ENCODE measurements at regions not wholly inside any gene's neighbourhood (a gene's known extent, or its start where the extent isn't known, plus 50 kb on each side); places are given as distances from the start of the nearest gene placed in this dataset.

DNA sequence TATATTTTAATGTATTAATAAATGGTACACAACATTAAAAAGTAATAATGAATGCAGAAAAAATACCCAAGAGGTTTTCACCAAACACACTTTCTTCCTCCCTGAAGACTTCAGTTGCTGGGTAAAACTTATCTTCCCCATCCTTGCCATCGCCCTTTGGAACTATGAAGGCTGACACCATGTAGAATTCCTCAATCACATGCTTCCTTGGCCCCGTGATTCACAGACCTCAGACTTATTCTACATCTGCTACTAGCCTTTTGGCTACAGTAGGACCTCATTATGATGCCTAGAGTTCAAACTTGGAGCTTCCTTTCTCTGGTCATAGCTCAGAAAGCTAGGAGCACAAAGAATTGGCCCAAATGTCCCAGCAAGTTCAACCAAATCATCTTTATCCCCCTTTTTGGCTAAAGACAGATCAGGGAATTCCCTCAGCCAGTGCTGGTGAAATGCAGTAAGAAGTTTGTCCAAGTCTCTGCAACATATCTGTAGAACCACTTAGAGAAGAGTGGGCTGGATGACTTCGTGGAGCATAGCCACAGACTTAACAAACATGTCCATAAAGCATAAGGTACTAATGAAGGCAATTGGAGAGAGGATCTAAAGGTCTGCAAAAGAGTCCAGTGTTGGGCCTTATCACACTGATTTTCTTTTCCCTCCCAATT is 253.5 kb downstream of the SEC61B start:
- POLR2A ChIA-PET, result no interaction called here
- no peak overlapping the region for H3K4me2 ChIP-seq (ENCODE audit: low read length)
- H3K9me3 ChIP-seq (ENCODE audit: low read length), result no peaks in the 10 kb centered on the region
- no peak for TF ChIP-seq EZH2phosphoT487 (IDR thresholded peaks at IDR 0.05; ENCODE audit: borderline replicate concordance, low read depth, low read length)
- TF ChIP-seq, protein P1, sequence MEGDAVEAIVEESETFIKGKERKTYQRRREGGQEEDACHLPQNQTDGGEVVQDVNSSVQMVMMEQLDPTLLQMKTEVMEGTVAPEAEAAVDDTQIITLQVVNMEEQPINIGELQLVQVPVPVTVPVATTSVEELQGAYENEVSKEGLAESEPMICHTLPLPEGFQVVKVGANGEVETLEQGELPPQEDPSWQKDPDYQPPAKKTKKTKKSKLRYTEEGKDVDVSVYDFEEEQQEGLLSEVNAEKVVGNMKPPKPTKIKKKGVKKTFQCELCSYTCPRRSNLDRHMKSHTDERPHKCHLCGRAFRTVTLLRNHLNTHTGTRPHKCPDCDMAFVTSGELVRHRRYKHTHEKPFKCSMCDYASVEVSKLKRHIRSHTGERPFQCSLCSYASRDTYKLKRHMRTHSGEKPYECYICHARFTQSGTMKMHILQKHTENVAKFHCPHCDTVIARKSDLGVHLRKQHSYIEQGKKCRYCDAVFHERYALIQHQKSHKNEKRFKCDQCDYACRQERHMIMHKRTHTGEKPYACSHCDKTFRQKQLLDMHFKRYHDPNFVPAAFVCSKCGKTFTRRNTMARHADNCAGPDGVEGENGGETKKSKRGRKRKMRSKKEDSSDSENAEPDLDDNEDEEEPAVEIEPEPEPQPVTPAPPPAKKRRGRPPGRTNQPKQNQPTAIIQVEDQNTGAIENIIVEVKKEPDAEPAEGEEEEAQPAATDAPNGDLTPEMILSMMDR (conservative IDR thresholded peaks at IDR 0.05; ENCODE audit: low read length), result no peak
- CTCF ChIA-PET (ENCODE audit: unreplicated experiment), result no interaction called here
- no peaks in the 10 kb centered on the region for H3K36me3 ChIP-seq (ENCODE audit: insufficient read depth, low read length)
- BruUV-seq (replicated peaks), result no TSS peak
- H3K4me1 ChIP-seq (ENCODE audit: insufficient read depth, low read length, poor library complexity, severe bottlenecking), result no peaks in the 10 kb centered on the region
- no peak overlapping the region for H3K4me3 ChIP-seq (ENCODE audit: low read depth, low read length, poor library complexity, severe bottlenecking)
- H2AFZ ChIP-seq (ENCODE audit: low read length), result no peak overlapping the region
- no peaks in the 10 kb centered on the region for H4K20me1 ChIP-seq (ENCODE audit: insufficient read depth, low read length)
- H3K27ac ChIP-seq (ENCODE audit: low read depth, low read length, poor library complexity, severe bottlenecking), result no peak overlapping the region
- intact Hi-C loops (cut with micrococcal nuclease; ENCODE audit: unreplicated experiment), result no loop called here
- no peak for DNase-seq (ENCODE audit: low spot score)
- no peaks in the 10 kb centered on the region for H3K79me2 ChIP-seq (ENCODE audit: insufficient read depth, low read depth, low read length)
- H3K9me2 ChIP-seq (ENCODE audit: insufficient read depth, low read length), result no peaks in the 10 kb centered on the region

GRCh38 chr9:99478469-99479027 is 256.5 kb downstream of the SEC61B start:
- Histone ChIP-seq H3K79me2 (ENCODE audit: insufficient read depth, low read depth, low read length) (no peaks in the 10 kb centered on the region), H2AFZ (ENCODE audit: low read length) (no peak overlapping the region)
- intact Hi-C loops (cut with micrococcal nuclease; ENCODE audit: unreplicated experiment), result no loop called here

GRCh38 chr9:99479929-99480328 is 257.8 kb downstream of the SEC61B start:
- H3K4me2 ChIP-seq (ENCODE audit: low read length), result no peak overlapping the region
- CTCF ChIA-PET (ENCODE audit: unreplicated experiment), result no interaction called here
- H3K79me2 ChIP-seq (ENCODE audit: insufficient read depth, low read depth, low read length), result no peaks in the 10 kb centered on the region
- H3K27ac ChIP-seq (ENCODE audit: low read depth, low read length, poor library complexity, severe bottlenecking), result no peak overlapping the region
- intact Hi-C loops (cut with micrococcal nuclease; ENCODE audit: unreplicated experiment), result no loop called here
- no peak overlapping the region for H2AFZ ChIP-seq (ENCODE audit: low read length)
- H3K36me3 ChIP-seq (ENCODE audit: insufficient read depth, low read length), result no peaks in the 10 kb centered on the region
- no peaks in the 10 kb centered on the region for H3K9me3 ChIP-seq (ENCODE audit: low read length)
- TF ChIP-seq EZH2phosphoT487 (IDR thresholded peaks at IDR 0.05; ENCODE audit: borderline replicate concordance, low read depth, low read length), result no peak
- TF ChIP-seq, protein P1 (conservative IDR thresholded peaks at IDR 0.05; ENCODE audit: low read length), result no peak
- POLR2A ChIA-PET, result no interaction called here
- DNase-seq (ENCODE audit: low spot score), result no peak
- H3K4me1 ChIP-seq (ENCODE audit: insufficient read depth, low read length, poor library complexity, severe bottlenecking), result no peaks in the 10 kb centered on the region
- H3K9me2 ChIP-seq (ENCODE audit: insufficient read depth, low read length), result no peaks in the 10 kb centered on the region
- no peaks in the 10 kb centered on the region for H4K20me1 ChIP-seq (ENCODE audit: insufficient read depth, low read length)
- no TSS peak for BruUV-seq (replicated peaks)
- no peak overlapping the region for H3K4me3 ChIP-seq (ENCODE audit: low read depth, low read length, poor library complexity, severe bottlenecking)

More at GRCh38 chr9:99478469-99479027, 256.5 kb downstream of the SEC61B start:
- Histone ChIP-seq H4K20me1 (ENCODE audit: insufficient read depth, low read length) (no peaks in the 10 kb centered on the region), H3K36me3 (ENCODE audit: insufficient read depth, low read length) (no peaks in the 10 kb centered on the region), H3K9me3 (ENCODE audit: low read length) (no peaks in the 10 kb centered on the region), H3K9me2 (ENCODE audit: insufficient read depth, low read length) (no peaks in the 10 kb centered on the region), H3K4me3 (ENCODE audit: low read depth, low read length, poor library complexity, severe bottlenecking) (no peak overlapping the region), H3K4me1 (ENCODE audit: insufficient read depth, low read length, poor library complexity, severe bottlenecking) (no peaks in the 10 kb centered on the region), H3K4me2 (ENCODE audit: low read length) (no peak overlapping the region), H3K27ac (ENCODE audit: low read depth, low read length, poor library complexity, severe bottlenecking) (no peak overlapping the region)
- TF ChIP-seq, protein P1 (conservative IDR thresholded peaks at IDR 0.05; ENCODE audit: low read length), result no peak
- no peak for TF ChIP-seq EZH2phosphoT487 (IDR thresholded peaks at IDR 0.05; ENCODE audit: borderline replicate concordance, low read depth, low read length)
- no TSS peak for BruUV-seq (replicated peaks)
- DNase-seq (ENCODE audit: low spot score), result no peak
- CTCF ChIA-PET (ENCODE audit: unreplicated experiment), result no interaction called here
- POLR2A ChIA-PET, result no interaction called here
